GM18507 (cell line): ENCODE measurements at regions not wholly inside any gene's neighbourhood (a gene's known extent, or its start where the extent isn't known, plus 50 kb on each side); places are given as distances from the start of the nearest gene placed in this dataset.
"Not testable (repeated sequence)": the region's sequence is repeated elsewhere in the genome, so short reads cannot be mapped to it uniquely, and the experiment has no call there.

Experiments
- DNase-seq: peaks from one replicate; pipeline ENCODE4 v3.0.0; 2011; ENCODE audit warnings: low read depth; ENCODE audit not compliant: insufficient read length; ENCODE audit errors: extremely low spot score
- FAIRE-seq: peaks from 2 replicates; lab custom pipeline; 2011; peaks lifted over from hg19 to GRCh38; lab: Jason Lieb, UNC

DNA sequence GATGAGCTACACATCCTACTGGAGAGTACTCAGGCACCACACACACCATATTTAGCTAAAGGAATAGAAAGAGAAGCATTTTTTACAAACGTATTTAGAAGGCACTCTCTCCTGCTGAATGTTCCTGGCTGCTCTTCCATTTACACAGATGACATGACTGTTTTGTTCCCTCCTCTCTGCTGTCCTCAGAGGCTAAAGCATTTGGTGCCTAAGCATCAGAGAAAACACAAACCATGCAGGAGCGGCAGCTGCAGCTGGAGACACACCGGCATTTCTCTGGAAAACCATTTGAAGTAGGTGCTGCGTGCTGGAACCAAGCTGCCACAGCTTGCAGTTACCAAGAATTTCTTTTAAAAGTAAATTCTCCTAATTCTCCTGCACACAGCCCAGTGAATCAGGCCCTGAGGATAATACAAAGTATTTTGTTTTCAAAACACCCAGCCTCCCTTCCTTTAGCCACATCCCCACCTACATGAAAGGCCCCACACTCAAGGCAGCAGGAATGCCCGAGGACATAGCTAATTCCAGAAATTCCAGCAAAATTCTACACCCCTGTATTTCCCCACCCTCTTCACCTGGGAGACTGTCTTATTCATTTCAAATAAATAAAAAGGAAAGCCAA, 488.9 kb upstream of the SOX11 start:
- DNase-seq (no peak), FAIRE-seq (no peak)

DNA sequence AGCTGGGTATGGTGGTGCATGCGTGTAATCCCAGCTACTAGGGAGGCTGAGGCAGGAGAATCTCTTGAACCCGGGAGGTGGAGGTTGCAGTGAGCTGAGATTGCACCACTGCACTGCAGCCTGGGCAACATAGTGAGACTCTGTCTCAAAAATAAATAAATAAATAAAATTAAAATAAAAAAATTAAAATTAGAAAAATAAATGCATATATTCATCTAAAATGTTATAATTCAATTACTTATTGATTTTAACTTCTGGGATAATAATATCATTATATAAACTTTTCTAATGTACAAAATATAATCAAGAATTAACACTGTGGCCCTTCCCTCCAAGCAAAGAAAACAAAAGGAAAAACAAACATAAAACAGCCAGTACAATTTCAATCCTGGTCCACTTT, 485.4 kb upstream of the SOX11 start:
- not testable (repeated sequence) for DNase-seq, FAIRE-seq

DNA sequence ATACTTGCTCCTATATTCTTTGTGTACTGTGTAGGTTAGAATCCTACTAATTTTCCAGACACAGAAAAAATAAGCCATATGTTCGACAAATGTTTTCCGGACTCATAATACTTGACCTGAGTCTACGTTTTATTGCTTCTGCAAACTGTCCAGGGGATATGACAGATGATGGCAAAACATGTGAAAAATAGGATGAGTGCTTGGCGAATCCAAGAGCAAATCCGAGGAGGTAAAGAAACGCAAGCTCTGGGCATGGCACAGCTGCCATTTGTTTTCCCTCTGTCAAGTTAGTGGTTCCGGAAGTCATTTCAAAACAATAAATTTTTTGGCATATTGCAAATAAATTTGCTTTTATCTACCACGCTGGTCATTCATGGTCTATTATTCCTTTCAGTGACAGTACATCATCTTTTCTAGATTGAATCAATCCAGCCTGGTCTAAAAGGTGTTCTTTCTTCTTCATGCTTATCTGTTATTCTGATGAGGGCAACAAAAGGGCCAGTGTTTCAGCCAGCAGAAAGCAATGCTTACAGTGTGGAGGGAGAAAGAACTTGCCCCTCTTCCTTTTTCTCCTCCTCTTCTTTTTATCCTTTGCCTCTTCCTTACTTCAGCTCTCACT, 476.1 kb upstream of the SOX11 start:
- DNase-seq (no peak), FAIRE-seq (no peak)

DNA sequence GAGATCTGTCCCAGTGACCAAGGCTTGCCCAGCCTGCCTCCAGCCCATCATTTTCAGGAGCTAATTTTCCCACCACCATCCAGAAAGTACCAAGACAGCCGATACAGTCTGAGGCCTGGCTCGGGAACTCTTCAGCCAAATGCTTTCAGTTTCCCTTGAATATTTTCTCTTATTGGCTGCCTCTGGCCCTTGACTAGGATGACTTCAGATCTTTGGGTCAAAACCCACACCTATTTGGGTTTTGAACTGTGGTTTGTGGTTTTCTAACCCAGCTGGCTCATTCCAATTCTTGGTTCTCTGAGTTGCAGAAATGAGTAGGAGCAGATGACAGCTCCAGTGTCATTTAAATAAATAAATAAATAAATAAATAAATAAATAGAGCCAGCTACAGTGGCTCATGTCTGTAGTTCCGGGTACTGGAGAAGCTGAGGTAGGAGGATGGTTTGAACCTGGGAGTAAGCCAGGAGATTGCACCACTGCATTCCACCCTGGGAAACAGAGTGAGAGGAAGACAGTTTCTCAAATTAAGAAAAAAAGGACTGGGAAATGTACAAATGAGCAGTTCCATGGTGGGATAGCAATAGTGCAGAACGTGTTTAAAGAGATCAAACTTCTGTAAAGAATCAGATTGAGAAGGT, 465.0 kb upstream of the SOX11 start:
- FAIRE-seq (no peak), DNase-seq (no peak)

DNA sequence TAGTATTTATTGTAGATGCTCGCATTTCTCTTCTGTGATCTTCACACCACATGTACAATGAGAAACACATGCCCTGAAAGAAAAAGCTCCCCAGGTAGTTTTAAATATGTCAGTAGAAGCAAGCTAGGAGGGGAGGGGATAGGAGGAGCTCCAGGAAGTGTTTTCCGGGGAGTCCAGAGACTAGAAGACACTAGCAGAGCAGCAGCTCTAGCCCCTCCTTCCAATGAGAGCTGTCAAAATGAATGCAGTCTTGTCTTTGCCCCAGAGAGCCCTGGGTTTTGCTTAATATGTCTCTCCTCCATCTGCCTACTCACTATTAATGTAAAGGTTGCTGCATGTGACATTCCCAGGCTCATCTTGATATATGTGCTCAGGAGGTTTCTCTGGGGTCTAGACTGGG, 462.6 kb upstream of the SOX11 start:
- FAIRE-seq: no peak
- no peak for DNase-seq

DNA sequence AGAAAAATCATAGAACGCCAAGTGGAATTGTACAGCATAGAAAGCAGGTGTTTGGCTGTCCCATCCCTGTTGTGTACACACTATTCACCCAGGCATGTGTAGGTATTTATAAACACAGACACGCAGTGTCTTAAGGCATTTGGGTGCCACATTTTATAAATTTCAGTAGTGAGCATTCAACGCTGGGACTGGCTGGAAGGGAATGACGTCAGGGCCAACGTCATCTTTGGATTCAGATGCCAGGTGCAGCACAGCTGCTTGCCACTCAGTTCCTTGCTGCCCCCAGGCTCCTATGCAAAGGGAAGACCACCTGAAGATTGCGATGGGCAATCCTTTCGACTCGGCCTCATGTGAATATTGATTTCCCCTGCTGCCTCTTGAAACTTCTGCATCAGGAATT, 461.7 kb upstream of the SOX11 start:
- DNase-seq: no peak
- no peak for FAIRE-seq

DNA sequence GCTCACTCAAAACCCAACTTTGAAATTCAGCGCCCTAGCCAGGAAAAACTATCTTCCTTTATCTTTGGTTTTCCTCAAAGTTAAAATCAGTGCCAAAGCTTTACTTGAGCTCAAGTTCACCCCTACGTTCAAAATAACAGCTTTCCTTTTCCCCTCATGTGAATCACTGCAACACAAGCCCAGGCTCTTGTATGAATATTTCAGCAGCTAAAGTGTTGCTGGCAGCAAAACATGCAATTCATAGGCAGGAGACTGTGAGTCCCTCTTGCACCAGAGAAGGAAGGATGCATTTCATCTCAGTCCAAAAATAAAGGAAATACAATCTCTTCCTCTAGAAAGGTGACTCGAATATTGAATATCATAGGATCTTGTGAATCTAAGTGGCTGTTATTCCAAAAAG, 461.3 kb upstream of the SOX11 start:
- no peak for FAIRE-seq

DNA sequence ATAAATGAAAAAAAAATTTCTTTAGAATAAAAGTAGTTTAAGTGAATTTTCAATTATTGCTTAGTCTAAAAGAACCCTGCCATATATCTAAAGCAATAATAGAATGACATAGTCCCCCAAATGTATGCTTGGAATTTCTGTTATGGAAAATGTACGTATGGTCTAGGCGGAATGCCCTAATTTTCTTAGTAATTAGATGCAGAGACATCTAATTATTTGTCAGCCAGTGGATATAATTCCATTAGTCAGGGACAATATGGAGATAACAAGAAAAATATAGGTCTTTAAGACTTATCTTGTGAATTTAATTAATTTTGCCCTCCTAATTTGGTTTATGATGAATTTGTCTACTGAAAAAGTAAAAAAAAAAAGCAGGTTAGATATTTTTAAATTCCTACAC, 460.9 kb upstream of the SOX11 start:
- DNase-seq (no peak), FAIRE-seq (no peak)

More for the DNA sequence above, 461.3 kb upstream of the SOX11 start:
- DNase-seq: no peak

DNA sequence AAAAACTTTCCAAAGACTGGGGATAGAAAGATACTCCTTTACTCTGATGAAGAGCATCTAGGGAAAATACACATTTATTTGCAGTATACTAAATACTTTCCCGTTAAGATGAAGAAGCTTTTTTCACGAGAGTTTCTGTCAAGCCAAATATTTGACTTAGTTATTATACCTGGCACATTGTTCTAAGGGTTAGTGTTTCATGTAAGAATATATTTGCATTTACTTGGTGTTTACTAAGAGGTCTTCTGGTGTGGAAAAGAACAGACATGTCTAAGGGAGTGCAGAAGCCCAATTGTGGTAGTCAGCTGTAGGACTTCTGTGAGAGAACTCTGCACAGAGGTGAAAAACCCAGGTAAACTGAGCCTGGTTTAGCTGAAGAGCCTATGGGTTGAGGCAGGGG, 457.6 kb upstream of the SOX11 start:
- FAIRE-seq (no peak), DNase-seq (no peak)

DNA sequence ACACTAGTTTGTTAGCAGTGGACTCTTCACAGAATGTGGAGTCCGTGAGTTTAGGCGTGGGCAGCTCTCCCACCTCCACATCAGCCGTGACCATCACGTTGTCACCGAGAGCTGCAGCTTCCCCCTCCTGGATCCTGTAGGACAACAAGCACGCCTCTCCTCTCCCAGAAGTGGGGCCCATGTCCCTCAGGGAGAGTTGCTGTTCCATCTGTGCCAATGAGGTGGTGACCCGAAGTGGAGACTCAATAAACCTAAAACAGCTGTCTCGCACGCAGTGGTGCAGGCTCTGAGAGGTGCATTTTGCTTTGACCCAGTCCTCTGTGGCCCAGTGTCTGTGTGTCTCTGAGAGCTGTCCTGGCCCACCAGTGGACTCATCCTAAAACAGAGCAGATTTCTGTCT, 456.5 kb upstream of the SOX11 start:
- FAIRE-seq (no peak), DNase-seq (no peak)

DNA sequence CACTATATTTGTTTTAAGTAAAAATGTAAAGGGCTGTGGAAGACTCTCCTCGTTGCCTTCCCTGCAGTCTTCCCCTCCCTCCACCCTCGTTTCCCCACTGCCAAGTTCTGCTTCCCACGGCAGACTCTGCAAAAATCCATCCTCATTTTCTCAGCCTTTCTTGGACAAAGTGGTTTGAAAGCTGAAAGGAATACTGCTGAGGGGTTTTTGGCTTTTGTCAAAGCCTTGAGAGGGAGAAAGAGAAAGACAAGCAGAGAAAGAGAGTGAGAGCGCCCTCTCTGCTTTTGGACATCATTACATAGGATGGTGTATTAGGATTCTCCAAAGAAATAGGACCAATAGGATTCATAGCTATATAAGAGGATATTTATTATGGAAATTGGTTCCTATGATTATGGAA, 455.9 kb upstream of the SOX11 start:
- FAIRE-seq (no peak), DNase-seq (no peak)

DNA sequence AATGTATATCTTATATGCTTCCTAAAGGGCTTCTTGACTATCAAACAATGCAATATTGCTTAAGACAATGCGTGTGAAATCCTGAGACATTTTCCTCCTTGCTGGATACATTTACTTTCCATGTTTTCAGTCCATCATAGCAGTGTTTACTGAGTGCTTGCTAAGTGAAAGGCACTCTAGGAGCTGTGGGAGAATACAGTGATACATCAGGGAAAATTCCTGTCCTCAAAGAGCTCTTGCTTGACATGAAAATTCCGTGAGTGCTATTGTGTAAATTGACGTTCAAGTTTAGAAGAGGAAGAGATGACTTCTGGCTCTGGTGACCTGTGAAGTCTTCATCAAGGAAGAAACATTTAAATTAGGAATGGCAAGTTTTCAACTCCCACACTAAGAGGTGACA, 449.4 kb upstream of the SOX11 start:
- FAIRE-seq (no peak), DNase-seq (no peak)

DNA sequence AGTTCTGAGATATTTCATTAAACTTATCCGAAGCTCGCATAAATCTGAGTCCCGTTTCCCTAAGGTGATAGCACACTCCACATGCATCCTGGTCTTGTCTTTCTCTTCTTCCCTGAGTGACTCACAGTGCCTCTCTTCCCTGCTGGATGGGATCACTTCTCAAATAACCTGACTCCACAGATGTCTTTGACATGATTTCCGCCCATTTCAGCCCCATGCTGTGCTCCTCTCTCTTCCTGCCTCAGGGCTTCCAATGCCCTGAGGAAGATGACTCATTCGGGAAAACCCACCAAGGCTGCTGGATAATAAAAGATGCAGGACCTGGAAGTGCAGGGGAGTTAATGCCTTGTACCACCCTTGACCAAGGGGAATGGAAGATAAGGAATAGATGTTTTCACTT, 441.7 kb upstream of the SOX11 start:
- DNase-seq (no peak), FAIRE-seq (no peak)

DNA sequence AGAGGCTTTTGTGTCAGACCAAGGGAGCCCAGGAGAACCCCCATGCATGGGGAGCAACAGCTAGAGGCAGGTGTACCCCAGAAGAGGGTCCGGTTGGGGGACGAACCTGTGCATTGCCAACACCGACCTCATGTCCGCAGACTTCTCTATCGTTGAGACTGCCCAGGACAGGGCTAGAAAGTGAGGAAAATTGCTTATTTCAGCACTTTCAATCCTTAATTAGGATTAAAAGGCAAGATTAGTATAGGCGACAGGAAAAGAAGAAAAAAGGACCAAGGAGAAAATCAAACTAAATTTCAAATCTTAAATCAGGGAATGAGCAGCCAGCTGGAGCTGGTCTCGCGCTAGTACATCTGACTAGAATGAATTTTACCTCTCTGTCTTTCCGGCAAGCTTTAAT, 438.9 kb upstream of the SOX11 start:
- FAIRE-seq: no peak
- no peak for DNase-seq

DNA sequence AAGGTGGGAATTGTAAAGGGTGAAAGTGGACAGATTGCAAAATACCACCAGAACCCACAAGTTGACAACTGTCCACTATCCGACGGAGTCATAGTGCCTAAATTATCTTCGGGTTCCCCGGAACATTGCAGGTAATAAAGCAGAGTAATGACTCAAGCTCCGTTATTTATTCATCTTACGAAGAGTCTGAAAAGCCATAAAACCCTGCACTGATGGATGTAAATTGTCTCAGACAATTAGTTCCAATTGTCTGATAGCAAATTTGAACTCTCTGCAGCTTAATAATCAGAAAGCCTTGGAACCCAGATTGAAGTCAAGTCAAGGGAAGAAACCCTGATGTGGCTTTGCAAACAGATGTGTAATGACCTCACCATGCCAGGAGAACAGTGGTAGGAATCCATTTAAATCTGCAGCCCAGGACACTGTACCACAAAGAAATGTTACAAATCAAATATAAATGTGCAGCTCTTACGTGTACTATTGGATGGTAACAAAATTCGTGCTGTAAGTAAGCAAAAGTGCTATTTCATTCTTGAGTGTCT, 437.3 kb upstream of the SOX11 start:
- DNase-seq (no peak), FAIRE-seq (no peak)

DNA sequence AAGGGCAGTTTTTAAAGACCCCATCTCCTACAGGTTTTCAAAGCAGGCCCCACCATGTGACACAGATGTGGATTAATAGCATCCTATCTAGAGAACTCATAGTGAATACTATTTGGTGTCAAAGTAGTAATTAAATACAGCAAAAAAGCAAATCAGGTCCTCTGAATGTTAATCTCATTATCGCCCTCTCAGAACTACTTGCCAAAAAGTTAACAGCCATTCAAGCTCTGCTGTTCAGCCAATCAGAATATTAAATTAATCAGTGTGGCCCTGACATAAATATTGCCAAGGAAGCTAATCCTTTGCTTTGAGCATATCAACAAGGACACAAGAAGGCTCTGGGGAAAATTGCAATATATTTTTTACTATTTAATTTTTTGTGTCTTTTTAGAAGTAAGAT, 428.9 kb upstream of the SOX11 start:
- FAIRE-seq: no peak
- DNase-seq: no peak

DNA sequence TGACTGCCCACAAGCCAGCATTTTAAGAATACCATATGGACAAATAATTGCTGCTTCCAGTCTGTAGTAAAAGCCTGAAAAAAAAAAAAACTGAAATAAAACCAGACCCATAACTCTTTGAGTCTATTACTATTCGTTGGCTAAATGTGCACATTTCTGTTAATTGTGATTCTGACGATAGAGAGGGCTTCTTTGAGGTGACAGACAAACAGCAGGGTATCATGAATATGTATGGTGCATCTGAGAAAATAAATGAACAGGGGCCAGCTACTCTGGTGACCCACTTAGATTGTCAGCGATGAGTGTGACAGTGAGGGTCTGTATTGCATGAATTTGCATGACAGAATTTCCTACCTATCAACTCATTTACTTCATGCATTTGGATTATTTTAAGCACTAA, 427.8 kb upstream of the SOX11 start:
- DNase-seq (no peak), FAIRE-seq (no peak)

DNA sequence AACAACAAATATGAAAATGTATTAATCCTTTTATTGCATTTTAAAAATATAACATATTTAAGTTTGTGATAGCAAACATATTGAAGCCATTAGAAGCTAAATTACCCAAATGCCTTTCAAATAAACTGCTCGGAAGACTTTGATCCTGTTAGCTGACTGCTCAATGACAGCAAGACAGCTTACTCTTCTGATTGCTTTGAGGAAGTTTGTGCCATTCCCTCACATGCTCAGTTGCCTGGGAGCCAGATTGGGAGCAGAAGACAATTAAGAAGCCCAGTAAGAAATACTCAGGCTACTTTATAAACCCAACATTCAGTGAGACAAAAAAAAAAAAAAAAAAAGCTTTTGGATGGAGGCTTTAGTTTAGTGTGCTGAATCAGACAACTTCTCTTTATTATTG, 407.1 kb upstream of the SOX11 start:
- FAIRE-seq (no peak), DNase-seq (no peak)

DNA sequence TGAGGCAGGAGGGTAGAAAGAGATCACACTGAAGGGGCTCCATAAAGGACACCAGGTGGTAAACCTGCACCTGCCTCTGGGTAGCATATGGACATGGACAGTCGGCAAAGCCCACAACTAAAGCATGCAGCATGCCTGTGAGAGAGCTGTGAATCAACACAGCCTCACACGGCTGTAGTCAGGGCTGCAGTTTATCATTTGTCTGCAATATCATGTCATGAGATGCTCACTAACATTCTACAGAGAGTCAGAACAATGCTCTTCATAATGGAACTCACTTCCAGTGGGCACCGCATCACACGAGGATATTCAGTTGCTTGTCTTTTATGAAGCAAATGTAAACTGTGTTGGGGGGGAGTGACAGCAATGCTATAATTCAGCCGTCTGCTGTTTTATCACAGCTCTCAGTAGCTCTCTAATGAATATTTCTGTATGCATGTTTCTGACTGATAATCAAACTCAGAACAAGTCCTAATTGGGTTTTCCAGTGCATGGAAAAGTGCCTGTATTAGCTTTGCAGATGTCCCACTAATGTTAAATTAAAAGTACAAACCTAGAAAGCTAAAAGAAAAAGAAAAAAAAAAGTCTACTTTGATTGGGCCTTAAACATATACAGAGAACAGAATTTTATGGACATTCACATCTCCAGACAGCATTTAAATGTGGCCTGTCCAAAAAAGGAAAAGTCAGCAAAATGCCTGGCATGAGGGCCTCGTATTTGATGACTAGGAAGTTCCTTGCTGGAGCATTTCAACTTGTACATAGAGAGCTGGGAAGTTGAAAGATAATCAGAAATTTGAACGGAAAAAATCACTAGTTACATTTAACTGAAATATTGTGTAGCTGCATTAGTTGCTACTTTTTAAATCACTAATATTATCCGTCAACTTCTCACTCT, 406.1 kb upstream of the SOX11 start:
- no peak for DNase-seq
- FAIRE-seq: no peak
